ENCODE measurements at regions not wholly inside any gene's neighbourhood (a gene's known extent, or its start where the extent isn't known, plus 50 kb on each side); places are given as distances from the start of the nearest gene placed in this dataset.

DNA sequence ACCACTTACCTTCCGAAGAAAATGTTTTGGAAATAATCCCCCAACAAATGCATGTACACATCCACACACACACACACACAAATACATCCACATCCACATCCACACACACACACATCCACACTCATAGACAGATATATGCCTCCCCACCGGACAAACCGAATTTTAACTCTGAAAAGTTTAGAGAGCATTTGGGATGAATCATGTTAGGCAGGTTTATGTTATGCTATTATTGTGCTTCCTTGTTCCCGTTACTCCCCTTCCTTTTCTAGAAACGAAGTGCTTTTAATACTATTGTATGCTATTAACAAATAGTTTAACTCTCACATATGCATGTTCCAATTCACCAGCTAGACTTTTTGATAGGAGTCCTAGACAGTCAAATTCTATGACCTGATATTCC is 91.5 kb downstream of the FAS start:
- H3K27me3 Mint-ChIP-seq = no peaks in the 10 kb centered on the region
- H3K36me3 Mint-ChIP-seq = peaks cover 4% of the 10 kb centered on the region
- H3K4me3 Mint-ChIP-seq = no peak overlapping the region
- H3K9me3 Mint-ChIP-seq (ENCODE audit: low read depth) = no peaks in the 10 kb centered on the region
- H3K27ac Mint-ChIP-seq = no peak overlapping the region
- peaks cover 16% of the 10 kb centered on the region for H3K4me1 Mint-ChIP-seq (ENCODE audit: low read depth)

DNA sequence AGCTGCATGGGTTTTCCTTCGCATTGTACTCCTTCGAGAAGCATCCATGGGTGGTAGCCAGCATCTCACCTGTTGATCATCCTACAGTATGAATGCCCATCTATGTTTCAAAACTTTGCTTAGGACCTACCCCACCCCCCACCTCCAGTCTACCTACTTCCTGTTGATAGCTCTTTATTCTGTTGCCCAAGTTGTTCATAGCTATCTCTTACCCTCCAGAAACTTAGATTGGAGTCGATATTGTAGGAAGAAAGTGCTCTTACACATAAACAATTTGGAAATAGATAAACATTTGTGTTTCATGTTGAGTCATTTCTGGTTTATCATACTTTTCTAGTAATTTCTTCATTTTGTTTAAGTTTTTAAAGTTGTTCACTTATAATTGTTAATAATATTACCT is 90.1 kb downstream of the FAS start:
- H3K27me3 Mint-ChIP-seq = peaks cover 2% of the 10 kb centered on the region
- H3K27ac Mint-ChIP-seq = no peak overlapping the region
- H3K4me1 Mint-ChIP-seq (ENCODE audit: low read depth) = peaks cover 23% of the 10 kb centered on the region
- no peaks in the 10 kb centered on the region for H3K9me3 Mint-ChIP-seq (ENCODE audit: low read depth)
- peaks cover 4% of the 10 kb centered on the region for H3K36me3 Mint-ChIP-seq
- H3K4me3 Mint-ChIP-seq = no peak overlapping the region

- Mint-ChIP-seq H3K27me3 (peaks cover 2% of the 10 kb centered on the region), H3K4me3 (no peak overlapping the region)
These were observed 89.4 kb downstream of the FAS start for GRCh38 chr10:89079961-89080360.

DNA sequence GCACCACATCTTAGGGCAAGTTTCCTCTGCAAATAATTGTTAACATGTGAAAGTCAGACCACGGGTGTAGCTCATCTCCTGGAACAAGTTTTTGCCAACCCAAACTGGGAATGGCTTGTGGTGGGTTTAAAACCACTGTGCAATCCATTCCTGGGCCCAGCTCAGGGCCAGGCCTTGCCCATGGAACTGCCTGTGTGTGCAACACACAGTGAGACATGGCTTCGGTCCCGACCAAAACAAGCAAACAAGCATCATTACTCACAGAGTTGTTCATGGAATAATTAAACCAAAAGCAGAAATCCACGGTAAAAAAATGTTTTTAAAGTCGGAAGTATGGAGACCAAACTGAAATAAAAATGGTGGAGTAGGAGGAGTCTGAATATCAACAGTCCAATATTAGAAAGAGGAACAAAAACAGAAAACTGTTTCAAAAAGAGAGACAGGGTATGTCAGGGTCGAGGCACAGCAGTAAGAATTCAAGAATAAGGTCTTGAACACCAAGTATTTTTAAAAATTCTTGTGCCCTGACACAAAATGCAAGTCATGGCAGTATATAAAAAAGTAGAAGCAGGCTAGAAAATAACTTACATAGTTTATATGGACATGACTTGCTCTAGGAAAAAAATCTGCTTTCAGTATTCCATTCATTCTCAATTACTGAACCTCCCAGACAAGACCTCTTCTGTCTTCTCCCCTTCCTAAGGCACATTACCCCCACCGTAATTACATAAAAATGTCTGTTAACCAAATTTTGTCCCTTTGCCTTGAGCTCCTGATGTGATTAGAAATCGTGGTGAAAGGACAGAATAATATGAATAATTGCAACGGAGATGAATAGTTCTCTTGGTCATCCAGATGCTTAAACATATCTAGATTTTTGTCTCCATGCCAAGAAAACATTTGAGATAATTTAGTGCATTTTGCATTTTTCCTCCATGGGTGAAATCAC is 88.4 kb downstream of the FAS start:
- Mint-ChIP-seq H3K4me1 (ENCODE audit: low read depth) (peaks cover 23% of the 10 kb centered on the region), H3K4me3 (no peak overlapping the region), H3K27ac (no peak overlapping the region), H3K27me3 (peaks cover 2% of the 10 kb centered on the region), H3K9me3 (ENCODE audit: low read depth) (no peaks in the 10 kb centered on the region), H3K36me3 (peaks cover 4% of the 10 kb centered on the region)

More at GRCh38 chr10:89079961-89080360, 89.4 kb downstream of the FAS start:
- H3K27ac Mint-ChIP-seq = no peak overlapping the region
- peaks cover 4% of the 10 kb centered on the region for H3K36me3 Mint-ChIP-seq
- peaks cover 24% of the 10 kb centered on the region for H3K4me1 Mint-ChIP-seq (ENCODE audit: low read depth)
- H3K9me3 Mint-ChIP-seq (ENCODE audit: low read depth) = no peaks in the 10 kb centered on the region

DNA sequence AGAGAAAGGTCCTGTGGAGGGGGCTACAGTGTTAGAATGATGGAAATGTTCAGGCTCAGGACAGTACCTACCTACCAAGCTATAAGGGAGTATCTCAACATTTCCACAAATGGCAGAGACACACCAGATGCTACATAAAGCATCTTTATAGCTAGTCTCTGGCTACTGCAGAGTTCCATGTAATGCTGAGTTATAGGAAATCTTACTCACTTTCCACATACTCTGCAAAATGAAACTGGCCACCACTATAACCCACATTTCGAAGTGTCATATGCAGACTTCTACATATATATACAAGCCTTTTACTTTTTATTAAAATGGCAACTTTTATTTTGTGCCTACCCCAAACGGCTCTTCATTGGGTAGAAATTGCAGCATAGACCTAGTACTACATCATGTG is 85.5 kb downstream of the FAS start:
- Mint-ChIP-seq H3K27ac (peak overlapping the region; percentile 47), H3K4me1 (ENCODE audit: low read depth) (peaks cover 15% of the 10 kb centered on the region), H3K9me3 (ENCODE audit: low read depth) (no peaks in the 10 kb centered on the region), H3K4me3 (peak overlapping the region; percentile 33), H3K27me3 (peaks cover 5% of the 10 kb centered on the region), H3K36me3 (peaks cover 4% of the 10 kb centered on the region)

GRCh38 chr10:89075631-89076030 is 85.0 kb downstream of the FAS start:
- Mint-ChIP-seq H3K27me3 (peaks cover 5% of the 10 kb centered on the region), H3K4me1 (ENCODE audit: low read depth) (peaks cover 14% of the 10 kb centered on the region), H3K27ac (peak overlapping the region; percentile 23), H3K4me3 (no peak overlapping the region), H3K9me3 (ENCODE audit: low read depth) (no peaks in the 10 kb centered on the region), H3K36me3 (peaks cover 4% of the 10 kb centered on the region)

DNA sequence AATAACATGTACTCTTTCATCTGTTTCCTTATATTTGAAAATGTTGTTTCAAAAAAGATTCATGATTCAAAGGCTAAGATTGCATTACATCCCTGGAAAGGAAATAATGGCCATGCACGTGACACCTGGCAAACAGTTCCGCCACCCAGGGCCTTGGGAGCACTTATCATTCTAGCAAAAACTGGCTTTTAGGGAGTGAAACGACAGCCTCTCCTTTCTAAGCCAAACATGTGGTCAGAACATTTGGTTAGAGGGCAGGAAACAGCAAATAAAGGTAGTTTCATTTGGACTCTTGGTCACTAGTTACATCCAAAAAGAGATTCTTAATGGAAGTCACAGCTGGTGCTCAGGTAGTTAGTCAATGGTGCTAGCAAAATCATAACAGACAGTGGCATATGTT is 83.5 kb downstream of the FAS start:
- peaks cover 12% of the 10 kb centered on the region for H3K4me1 Mint-ChIP-seq (ENCODE audit: low read depth)

DNA sequence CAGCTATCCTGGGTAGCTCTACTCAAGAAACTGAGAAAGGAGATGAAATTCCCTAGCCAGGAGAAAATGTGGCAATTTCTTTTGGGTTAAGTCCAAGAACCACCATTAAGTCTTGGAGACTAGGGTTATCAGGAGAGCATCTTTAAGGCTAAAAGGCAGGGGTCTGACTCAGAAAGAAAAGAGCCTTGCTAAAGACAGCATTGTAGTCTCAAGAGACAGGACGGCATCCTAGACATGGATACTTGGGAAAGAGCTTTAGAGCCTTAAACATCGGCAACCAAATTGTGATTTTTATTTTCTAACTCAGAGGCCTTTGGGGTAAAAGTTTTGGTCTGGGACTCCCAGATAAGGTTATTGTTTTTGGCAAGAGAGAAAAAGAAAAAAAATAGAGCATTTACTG is 83.1 kb downstream of the FAS start:
- H3K36me3 Mint-ChIP-seq = peaks cover 4% of the 10 kb centered on the region
- H3K27me3 Mint-ChIP-seq = peaks cover 5% of the 10 kb centered on the region
- no peak overlapping the region for H3K27ac Mint-ChIP-seq
- H3K4me3 Mint-ChIP-seq = no peak overlapping the region
- no peaks in the 10 kb centered on the region for H3K9me3 Mint-ChIP-seq (ENCODE audit: low read depth)
- peaks cover 12% of the 10 kb centered on the region for H3K4me1 Mint-ChIP-seq (ENCODE audit: low read depth)

More for the DNA sequence above, 83.5 kb downstream of the FAS start:
- Mint-ChIP-seq H3K4me3 (no peak overlapping the region), H3K27ac (no peak overlapping the region), H3K27me3 (peaks cover 5% of the 10 kb centered on the region), H3K9me3 (ENCODE audit: low read depth) (no peaks in the 10 kb centered on the region), H3K36me3 (peaks cover 4% of the 10 kb centered on the region)

DNA sequence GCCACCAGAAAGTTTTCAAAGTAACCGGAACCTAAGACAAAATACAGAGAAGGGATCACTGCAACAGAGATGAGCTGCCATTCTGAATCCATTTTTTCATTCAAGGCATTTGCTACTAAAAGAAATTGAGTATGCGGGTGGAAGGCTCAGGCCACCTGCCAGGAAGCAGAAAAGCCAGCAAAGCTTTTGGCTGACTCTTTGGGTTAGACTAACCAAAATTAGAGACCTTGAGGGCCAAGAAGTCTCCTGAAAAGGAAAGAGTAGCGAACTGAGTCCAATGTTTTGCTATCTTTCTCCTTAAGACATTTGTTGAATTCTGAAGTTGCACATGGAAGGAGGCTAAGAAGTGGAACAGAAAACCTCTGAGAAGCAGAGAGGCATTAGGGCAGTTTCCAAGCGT is 79.0 kb downstream of the FAS start:
- Mint-ChIP-seq H3K4me3 (no peak overlapping the region), H3K9me3 (ENCODE audit: low read depth) (no peaks in the 10 kb centered on the region)

More for the DNA sequence above, 79.0 kb downstream of the FAS start:
- Mint-ChIP-seq H3K4me1 (ENCODE audit: low read depth) (no peaks in the 10 kb centered on the region), H3K36me3 (no peaks in the 10 kb centered on the region), H3K27me3 (peaks cover 8% of the 10 kb centered on the region), H3K27ac (no peak overlapping the region)

Measured in activated naive CD8-positive, alpha-beta T cell (primary cell).